Endodermal cell (in vitro differentiated cells): ENCODE measurements at regions not wholly inside any gene's neighbourhood (a gene's known extent, or its start where the extent isn't known, plus 50 kb on each side); places are given as distances from the start of the nearest gene placed in this dataset.

Experiments
- DNase-seq: peaks from one replicate; pipeline ENCODE4 v3.0.0-alpha.2; 2017
- H3K27ac ChIP-seq: 2 replicates; pipeline ENCODE4 v1.5.1; 2013; ENCODE audit warnings: mild to moderate bottlenecking, low read depth, low read length, moderate library complexity
- H3K27me3 ChIP-seq: 2 replicates; pipeline ENCODE4 v1.6.1; 2013; ENCODE audit warnings: mild to moderate bottlenecking, low read length, moderate library complexity; ENCODE audit not compliant: insufficient read depth, control insufficient read depth, poor library complexity, severe bottlenecking
- H3K36me3 ChIP-seq: 2 replicates; pipeline ENCODE4 v1.7.0; 2013; ENCODE audit warnings: mild to moderate bottlenecking, low read length, moderate library complexity; ENCODE audit not compliant: control insufficient read depth, insufficient read depth
- H3K4me1 ChIP-seq: one replicate; pipeline ENCODE4 v1.7.0; 2013; ENCODE audit warnings: low read length; ENCODE audit not compliant: control insufficient read depth, insufficient read depth
- H3K4me3 ChIP-seq: 2 replicates; pipeline ENCODE4 v1.5.1; 2013; ENCODE audit warnings: mild to moderate bottlenecking, low read length, moderate library complexity
- H3K9ac ChIP-seq: 2 replicates; pipeline ENCODE4 v1.6.1; 2013; ENCODE audit warnings: mild to moderate bottlenecking, low read length, moderate library complexity; ENCODE audit not compliant: poor library complexity, severe bottlenecking; ENCODE audit errors: extremely low read depth
- H3K9me3 ChIP-seq: 2 replicates; pipeline ENCODE4 v1.6.1; 2013; ENCODE audit warnings: mild to moderate bottlenecking, low read length, moderate library complexity; ENCODE audit not compliant: control insufficient read depth
- H3K27ac Mint-ChIP-seq: 2 replicates; pipeline ENCODE4 v1.8.0; 2020; ENCODE audit warnings: mixed read lengths
- H3K27me3 Mint-ChIP-seq: 2 replicates; pipeline ENCODE4 v1.8.0; 2021; ENCODE audit warnings: mild to moderate bottlenecking, mixed read lengths; ENCODE audit not compliant: insufficient read depth
- H3K36me3 Mint-ChIP-seq: 2 replicates; pipeline ENCODE4 v1.8.0; 2020; ENCODE audit warnings: low read depth, mixed read lengths
- H3K4me1 Mint-ChIP-seq: 2 replicates; pipeline ENCODE4 v1.8.0; 2020; ENCODE audit warnings: mixed read lengths
- H3K4me3 Mint-ChIP-seq: 2 replicates; pipeline ENCODE4 v1.8.0; 2020; ENCODE audit warnings: mild to moderate bottlenecking, moderate library complexity, mixed read lengths
- H3K9me3 Mint-ChIP-seq: 2 replicates; pipeline ENCODE4 v1.8.0; 2020; ENCODE audit warnings: mild to moderate bottlenecking, mixed read lengths
- CTCF ChIP-seq: fragments of 200-600 bp; sonication (generic); conservative IDR thresholded peaks from 2 replicates; pipeline ENCODE4 v1.5.0; 2021; ENCODE audit warnings: antibody characterized with exemption, mild to moderate bottlenecking
- WGBS, 2 experiments: methylation state at CpG; one replicate each; pipeline versions ENCODE4 v1.1.5 to v1.1.7; 2013; ENCODE audit warnings: missing lambda C conversion rate in 2 of 2, mixed read lengths in 1 of 2; ENCODE audit not compliant: insufficient coverage in 1 of 2, insufficient read length in 1 of 2; 5-methylcytosine and 5-hydroxymethylcytosine counted together

GRCh38 chr1:51044834-51045233 lies 57.2 kb upstream of the C1orf185 start:
- no peak for DNase-seq
- peaks cover 17% of the 10 kb centered on the region for H3K27me3 Mint-ChIP-seq
- Histone ChIP-seq H3K4me1 (no peaks in the 10 kb centered on the region), H3K36me3 (no peaks in the 10 kb centered on the region), H3K4me3 (no peak overlapping the region), H3K9me3 (no peaks in the 10 kb centered on the region), H3K27me3 (peaks cover 6% of the 10 kb centered on the region), H3K9ac (no peak overlapping the region), H3K27ac (no peak overlapping the region)
- H3K27ac Mint-ChIP-seq, result no peak overlapping the region
- peak; percentile 29 for TF ChIP-seq CTCF
- no peaks in the 10 kb centered on the region for H3K36me3 Mint-ChIP-seq
- H3K4me1 Mint-ChIP-seq, result no peaks in the 10 kb centered on the region
- peaks cover 2% of the 10 kb centered on the region for H3K9me3 Mint-ChIP-seq
- no peak overlapping the region for H3K4me3 Mint-ChIP-seq
- 82% methylated on average over 1 of the region's 4 CpGs; no CpG with 5 or more reads in 1 of the 2 experiments for WGBS, 2 experiments

GRCh38 chr1:51048021-51048420 lies 54.0 kb upstream of the C1orf185 start:
- Histone ChIP-seq H3K4me1 (no peaks in the 10 kb centered on the region), H3K36me3 (no peaks in the 10 kb centered on the region), H3K9me3 (no peaks in the 10 kb centered on the region), H3K27ac (no peak overlapping the region), H3K9ac (no peak overlapping the region), H3K4me3 (no peak overlapping the region), H3K27me3 (peaks cover 16% of the 10 kb centered on the region)
- Mint-ChIP-seq H3K4me3 (no peak overlapping the region), H3K27me3 (peaks cover 33% of the 10 kb centered on the region), H3K4me1 (no peaks in the 10 kb centered on the region), H3K9me3 (no peaks in the 10 kb centered on the region), H3K36me3 (no peaks in the 10 kb centered on the region), H3K27ac (no peak overlapping the region)
- DNase-seq, result no peak
- 94% methylated on average over 1 of the region's 1 CpG; no CpG with 5 or more reads in 1 of the 2 experiments for WGBS, 2 experiments
- TF ChIP-seq CTCF, result no peak

GRCh38 chr1:51048670-51049069 lies 53.4 kb upstream of the C1orf185 start:
- Histone ChIP-seq H3K4me3 (no peak overlapping the region), H3K4me1 (no peaks in the 10 kb centered on the region), H3K27me3 (peaks cover 19% of the 10 kb centered on the region), H3K27ac (no peak overlapping the region), H3K9ac (no peak overlapping the region), H3K9me3 (no peaks in the 10 kb centered on the region), H3K36me3 (no peaks in the 10 kb centered on the region)
- Mint-ChIP-seq H3K4me1 (no peaks in the 10 kb centered on the region), H3K27ac (no peak overlapping the region), H3K4me3 (no peak overlapping the region), H3K36me3 (no peaks in the 10 kb centered on the region), H3K27me3 (peaks cover 34% of the 10 kb centered on the region), H3K9me3 (no peaks in the 10 kb centered on the region)
- WGBS, 2 experiments, result 40 to 60% methylated on average over 1 to 2 of the region's 2 CpGs
- no peak for DNase-seq
- TF ChIP-seq CTCF, result no peak
